ENCODE measurements at regions not wholly inside any gene's neighbourhood (a gene's known extent, or its start where the extent isn't known, plus 50 kb on each side); places are given as distances from the start of the nearest gene placed in this dataset.

- DNase-seq: no peak
Measured at GRCh38 chr2:168380500-168380899, 75.6 kb upstream of the CERS6 start.

GRCh38 chr2:168392024-168392423 lies 64.0 kb upstream of the CERS6 start:
- no peak for DNase-seq

- DNase-seq: no peak
Measured at GRCh38 chr2:168392797-168393196, 63.3 kb upstream of the CERS6 start.

GRCh38 chr2:168394262-168394661 lies 61.8 kb upstream of the CERS6 start:
- no peak for DNase-seq

- no peak for DNase-seq
Measured at GRCh38 chr2:168396131-168396530, 59.9 kb upstream of the CERS6 start.

GRCh38 chr2:168397629-168398028 lies 58.4 kb upstream of the CERS6 start:
- DNase-seq: no peak

GRCh38 chr2:168401048-168401556 lies 55.0 kb upstream of the CERS6 start:
- no peak for DNase-seq

DNA sequence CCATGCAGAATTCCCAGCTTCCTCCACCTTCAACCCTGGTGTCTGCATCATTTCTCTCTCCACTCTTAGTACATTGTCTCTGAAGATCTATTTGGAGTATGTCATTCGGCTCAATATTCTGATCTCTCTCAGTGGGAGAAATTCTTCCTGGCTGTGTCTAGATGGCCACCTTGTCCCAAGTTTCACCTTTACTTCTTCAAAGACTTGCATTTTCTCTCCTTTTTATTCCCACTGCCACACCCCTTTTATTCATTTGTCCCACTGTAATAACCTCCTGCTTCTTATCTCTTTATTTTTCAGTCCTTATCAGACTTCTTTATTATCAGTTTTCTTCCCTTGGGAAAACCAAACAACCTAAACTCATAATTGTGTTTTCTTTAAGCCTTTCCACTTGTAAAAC lies 54.3 kb upstream of the CERS6 start:
- no peak for DNase-seq

DNA sequence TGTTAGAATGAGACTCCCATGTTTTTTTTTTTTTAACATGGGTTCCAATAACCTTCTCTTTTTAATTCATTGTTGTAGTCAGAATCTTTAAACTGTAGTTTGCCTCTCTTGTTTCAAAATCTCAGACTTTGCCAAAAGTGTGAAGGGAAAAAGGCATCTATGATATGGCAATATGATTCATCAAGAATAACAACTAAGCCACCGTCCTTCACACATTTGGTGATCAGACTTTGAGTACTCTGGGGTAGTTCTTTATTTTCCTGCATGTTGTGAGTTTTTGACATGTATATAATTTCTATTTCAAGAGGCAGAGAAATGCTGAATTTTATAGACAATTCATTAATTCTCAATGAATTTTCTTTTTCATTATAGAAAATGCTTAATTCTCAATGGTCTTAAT lies 53.5 kb upstream of the CERS6 start:
- no peak for DNase-seq

- no peak for DNase-seq
Measured at GRCh38 chr2:168403736-168404135, 52.3 kb upstream of the CERS6 start.

- no peak for DNase-seq
Measured at GRCh38 chr2:168404764-168405163, 51.3 kb upstream of the CERS6 start.

Data from left hindlimb (tissue), 1 donor.